ENCODE measurements at regions not wholly inside any gene's neighbourhood (a gene's known extent, or its start where the extent isn't known, plus 50 kb on each side); places are given as distances from the start of the nearest gene placed in this dataset.

- TF ChIP-seq, protein P1, sequence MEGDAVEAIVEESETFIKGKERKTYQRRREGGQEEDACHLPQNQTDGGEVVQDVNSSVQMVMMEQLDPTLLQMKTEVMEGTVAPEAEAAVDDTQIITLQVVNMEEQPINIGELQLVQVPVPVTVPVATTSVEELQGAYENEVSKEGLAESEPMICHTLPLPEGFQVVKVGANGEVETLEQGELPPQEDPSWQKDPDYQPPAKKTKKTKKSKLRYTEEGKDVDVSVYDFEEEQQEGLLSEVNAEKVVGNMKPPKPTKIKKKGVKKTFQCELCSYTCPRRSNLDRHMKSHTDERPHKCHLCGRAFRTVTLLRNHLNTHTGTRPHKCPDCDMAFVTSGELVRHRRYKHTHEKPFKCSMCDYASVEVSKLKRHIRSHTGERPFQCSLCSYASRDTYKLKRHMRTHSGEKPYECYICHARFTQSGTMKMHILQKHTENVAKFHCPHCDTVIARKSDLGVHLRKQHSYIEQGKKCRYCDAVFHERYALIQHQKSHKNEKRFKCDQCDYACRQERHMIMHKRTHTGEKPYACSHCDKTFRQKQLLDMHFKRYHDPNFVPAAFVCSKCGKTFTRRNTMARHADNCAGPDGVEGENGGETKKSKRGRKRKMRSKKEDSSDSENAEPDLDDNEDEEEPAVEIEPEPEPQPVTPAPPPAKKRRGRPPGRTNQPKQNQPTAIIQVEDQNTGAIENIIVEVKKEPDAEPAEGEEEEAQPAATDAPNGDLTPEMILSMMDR (IDR thresholded peaks at IDR 0.05), result no peak
- no peak for TF ChIP-seq FOSL2 (IDR thresholded peaks at IDR 0.05; ENCODE audit: borderline replicate concordance, low read depth)
- no peak for TF ChIP-seq RFX5 (IDR thresholded peaks at IDR 0.05; ENCODE audit: low read length)
Observed at GRCh38 chr10:121199081-121199480, 347.9 kb downstream of the WDR11 start.

Data from SK-N-SH (cell line).